ENCODE measurements at regions not wholly inside any gene's neighbourhood (a gene's known extent, or its start where the extent isn't known, plus 50 kb on each side); places are given as distances from the start of the nearest gene placed in this dataset.

GRCh38 chr2:219912491-219912921 lies 285.1 kb downstream of the SLC4A3 start:
- no peak overlapping the region for H3K27ac Mint-ChIP-seq
- intact Hi-C loops (cut with DNase I, micrococcal nuclease) = no loop called here
- no peaks in the 10 kb centered on the region for H3K9me3 Mint-ChIP-seq
- H3K4me1 Mint-ChIP-seq (ENCODE audit: low read depth) = no peaks in the 10 kb centered on the region
- H3K27me3 Mint-ChIP-seq = no peaks in the 10 kb centered on the region
- no peaks in the 10 kb centered on the region for H3K36me3 Mint-ChIP-seq (ENCODE audit: low read depth)
- Histone ChIP-seq H3K27me3 (ENCODE audit: control insufficient read depth in 1 of 2, insufficient read depth in 2 of 2, low read length in 2 of 2) (no peaks in the 10 kb centered on the region), H3K4me3 (ENCODE audit: low read length) (no peak overlapping the region), H3K36me3 (ENCODE audit: insufficient read depth, low read length) (no peaks in the 10 kb centered on the region), H3K9me3 (ENCODE audit: control insufficient read depth in 1 of 2, insufficient read depth in 1 of 2, low read length in 2 of 2) (no peaks in the 10 kb centered on the region), H3K27ac (ENCODE audit: low read depth in 1 of 2, low read length in 2 of 2) (no peak overlapping the region), H3K4me1 (ENCODE audit: insufficient read depth, low read length) (no peaks in the 10 kb centered on the region)
- CTCF ChIA-PET = no interaction called here
- no peak for ATAC-seq (ENCODE audit: poor library complexity)
- POLR2A ChIA-PET = no interaction called here
- no peak for DNase-seq
- no peak for TF ChIP-seq CTCF (IDR thresholded peaks at IDR 0.05)
- H3K4me3 Mint-ChIP-seq = no peak overlapping the region

GRCh38 chr2:219914577-219914976 lies 287.1 kb downstream of the SLC4A3 start:
- no peaks in the 10 kb centered on the region for H3K27me3 ChIP-seq (ENCODE audit: control insufficient read depth in 1 of 2, insufficient read depth in 2 of 2, low read length in 2 of 2)
- DNase-seq = no peak
- H3K27ac ChIP-seq (ENCODE audit: low read depth in 1 of 2, low read length in 2 of 2) = no peak overlapping the region
- ChIA-PET POLR2A (no interaction called here), CTCF (no interaction called here)
- H3K36me3 ChIP-seq (ENCODE audit: insufficient read depth, low read length) = no peaks in the 10 kb centered on the region
- H3K27me3 Mint-ChIP-seq = no peaks in the 10 kb centered on the region
- ATAC-seq (ENCODE audit: poor library complexity) = no peak
- H3K9me3 ChIP-seq (ENCODE audit: control insufficient read depth in 1 of 2, insufficient read depth in 1 of 2, low read length in 2 of 2) = no peaks in the 10 kb centered on the region
- TF ChIP-seq CTCF (IDR thresholded peaks at IDR 0.05) = no peak
- no peaks in the 10 kb centered on the region for H3K36me3 Mint-ChIP-seq (ENCODE audit: low read depth)
- no peak overlapping the region for H3K4me3 Mint-ChIP-seq
- H3K9me3 Mint-ChIP-seq = no peaks in the 10 kb centered on the region
- H3K4me1 Mint-ChIP-seq (ENCODE audit: low read depth) = no peaks in the 10 kb centered on the region
- no peaks in the 10 kb centered on the region for H3K4me1 ChIP-seq (ENCODE audit: insufficient read depth, low read length)
- H3K4me3 ChIP-seq (ENCODE audit: low read length) = no peak overlapping the region
- no peak overlapping the region for H3K27ac Mint-ChIP-seq
- intact Hi-C loops (cut with DNase I, micrococcal nuclease) = no loop called here

- H3K27ac ChIP-seq (ENCODE audit: low read depth in 1 of 2, low read length in 2 of 2) = no peak overlapping the region
- POLR2A ChIA-PET = no interaction called here
- no peak overlapping the region for H3K4me3 ChIP-seq (ENCODE audit: low read length)
- H3K9me3 ChIP-seq (ENCODE audit: control insufficient read depth in 1 of 2, insufficient read depth in 1 of 2, low read length in 2 of 2) = no peaks in the 10 kb centered on the region
- Mint-ChIP-seq H3K9me3 (no peaks in the 10 kb centered on the region), H3K36me3 (ENCODE audit: low read depth) (no peaks in the 10 kb centered on the region), H3K4me3 (no peak overlapping the region), H3K4me1 (ENCODE audit: low read depth) (no peaks in the 10 kb centered on the region), H3K27me3 (no peaks in the 10 kb centered on the region), H3K27ac (no peak overlapping the region)
- TF ChIP-seq CTCF (IDR thresholded peaks at IDR 0.05) = no peak
- H3K27me3 ChIP-seq (ENCODE audit: control insufficient read depth in 1 of 2, insufficient read depth in 2 of 2, low read length in 2 of 2) = no peaks in the 10 kb centered on the region
- ATAC-seq (ENCODE audit: poor library complexity) (no peak), DNase-seq (no peak)
- H3K36me3 ChIP-seq (ENCODE audit: insufficient read depth, low read length) = no peaks in the 10 kb centered on the region
- intact Hi-C loops (cut with DNase I, micrococcal nuclease) = no loop called here
- H3K4me1 ChIP-seq (ENCODE audit: insufficient read depth, low read length) = no peaks in the 10 kb centered on the region
- CTCF ChIA-PET = no interaction called here
Measured at GRCh38 chr2:219916281-219916680, 288.9 kb downstream of the SLC4A3 start.
